ENCODE measurements at regions not wholly inside any gene's neighbourhood (a gene's known extent, or its start where the extent isn't known, plus 50 kb on each side); places are given as distances from the start of the nearest gene placed in this dataset.

- Histone ChIP-seq H3K27me3 (peaks cover 0 to 10% (median 0%) of the 10 kb centered on the region in 9 donors), H3K4me3 (no peak overlapping the region), H3K4me1 (no peaks in the 10 kb centered on the region), H3K9me3 (no peaks in the 10 kb centered on the region), H3K36me3 (no peaks in the 10 kb centered on the region), H3K27ac (no peak overlapping the region)
- 77 to 91% (median 83%) methylated on average over 11 of the region's 11 CpGs for WGBS, 4 donors
- DNase-seq (no peak), ATAC-seq (no peak)
- intact Hi-C loops (cut with DNase I): no loop called here
- TF ChIP-seq CTCF (IDR thresholded peaks at IDR 0.05) (no peak), POLR2A (IDR thresholded peaks at IDR 0.05) (no peak)
These were observed 140.2 kb upstream of the KCNK1 start for GRCh38 chr1:233473549-233474204.

GRCh38 chr1:233477359-233477758 lies 136.5 kb upstream of the KCNK1 start:
- no peak for TF ChIP-seq CTCF (IDR thresholded peaks at IDR 0.05)
- TF ChIP-seq POLR2A (IDR thresholded peaks at IDR 0.05): no peak
- intact Hi-C loops (cut with DNase I): no loop called here
- H3K4me3 ChIP-seq: no peak overlapping the region
- no peaks in the 10 kb centered on the region for H3K9me3 ChIP-seq
- H3K4me1 ChIP-seq: no peaks in the 10 kb centered on the region
- no peak for ATAC-seq
- H3K27me3 ChIP-seq: peaks cover 0 to 13% (median 0%) of the 10 kb centered on the region in 9 donors
- no peaks in the 10 kb centered on the region for H3K36me3 ChIP-seq
- H3K27ac ChIP-seq: no peak overlapping the region
- DNase-seq: no peak

GRCh38 chr1:233478611-233479010 lies 135.3 kb upstream of the KCNK1 start:
- no peak overlapping the region for H3K4me3 ChIP-seq
- no peak overlapping the region for H3K27ac ChIP-seq
- ATAC-seq: no peak
- TF ChIP-seq POLR2A (IDR thresholded peaks at IDR 0.05) (no peak), CTCF (IDR thresholded peaks at IDR 0.05) (no peak)
- peaks cover 0 to 13% (median 0%) of the 10 kb centered on the region in 9 donors for H3K27me3 ChIP-seq
- no peaks in the 10 kb centered on the region for H3K4me1 ChIP-seq
- intact Hi-C loops (cut with DNase I): no loop called here
- no peaks in the 10 kb centered on the region for H3K36me3 ChIP-seq
- no peaks in the 10 kb centered on the region for H3K9me3 ChIP-seq
- DNase-seq: no peak
- WGBS, 4 donors: 65 to 75% (median 69%) methylated on average over 2 of the region's 2 CpGs

GRCh38 chr1:233479110-233479890 lies 134.6 kb upstream of the KCNK1 start:
- no peak for TF ChIP-seq CTCF (IDR thresholded peaks at IDR 0.05)
- Histone ChIP-seq H3K36me3 (no peaks in the 10 kb centered on the region), H3K27ac (no peak overlapping the region), H3K27me3 (peaks cover 0 to 13% (median 0%) of the 10 kb centered on the region in 9 donors), H3K4me3 (no peak overlapping the region), H3K4me1 (no peaks in the 10 kb centered on the region), H3K9me3 (no peaks in the 10 kb centered on the region)
- intact Hi-C loops (cut with DNase I): no loop called here
- DNase-seq (no peak), ATAC-seq (no peak)
- WGBS, 4 donors: 74 to 86% (median 82%) methylated on average over 4 of the region's 4 CpGs

Data from heart left ventricle (tissue), 16 donors.